HFFc6 (cell line): ENCODE measurements at regions not wholly inside any gene's neighbourhood (a gene's known extent, or its start where the extent isn't known, plus 50 kb on each side); places are given as distances from the start of the nearest gene placed in this dataset.

ENCODE experiments used
- DNase-seq: peaks from one replicate; pipeline ENCODE4 v3.0.0-alpha.2; 2018
- H3K27ac Mint-ChIP-seq: 2 replicates; pipeline ENCODE4 v1.8.0; 2020; ENCODE audit warnings: mild to moderate bottlenecking, mixed read lengths
- H3K27me3 Mint-ChIP-seq: 2 replicates; pipeline ENCODE4 v1.8.0; 2021; ENCODE audit warnings: mild to moderate bottlenecking, moderate library complexity, mixed read lengths; ENCODE audit not compliant: insufficient read depth
- H3K36me3 Mint-ChIP-seq: 2 replicates; pipeline ENCODE4 v1.8.0; 2021; ENCODE audit warnings: low read depth, mixed read lengths
- H3K4me1 Mint-ChIP-seq: 2 replicates; pipeline ENCODE4 v1.8.0; 2020; ENCODE audit warnings: low read depth, mixed read lengths
- H3K4me3 Mint-ChIP-seq: 2 replicates; pipeline ENCODE4 v1.8.0; 2020; ENCODE audit warnings: mild to moderate bottlenecking, moderate library complexity, mixed read lengths
- H3K9me3 Mint-ChIP-seq: 2 replicates; pipeline ENCODE4 v1.8.0; 2020; ENCODE audit warnings: mild to moderate bottlenecking, mixed read lengths
- CTCF ChIP-seq: fragments of 200-600 bp; sonication (generic); IDR thresholded peaks from 2 replicates; pipeline ENCODE4 v1.5.0; 2021; ENCODE audit warnings: antibody characterized with exemption, mild to moderate bottlenecking

- no peaks in the 10 kb centered on the region for H3K36me3 Mint-ChIP-seq
- H3K4me3 Mint-ChIP-seq, result no peak overlapping the region
- H3K27ac Mint-ChIP-seq, result no peak overlapping the region
- no peak for TF ChIP-seq CTCF
- H3K4me1 Mint-ChIP-seq, result no peaks in the 10 kb centered on the region
- peaks cover 51% of the 10 kb centered on the region for H3K9me3 Mint-ChIP-seq
- DNase-seq, result no peak
- H3K27me3 Mint-ChIP-seq, result no peaks in the 10 kb centered on the region
These were observed 2291.1 kb downstream of the MRPL39 start for GRCh38 chr21:23316190-23316589.

GRCh38 chr21:23308741-23309140 is 2298.5 kb downstream of the MRPL39 start:
- no peak overlapping the region for H3K27ac Mint-ChIP-seq
- H3K27me3 Mint-ChIP-seq, result peaks cover 1% of the 10 kb centered on the region; the same call in 1 of the 2 replicates
- no peaks in the 10 kb centered on the region for H3K36me3 Mint-ChIP-seq
- H3K4me3 Mint-ChIP-seq, result no peak overlapping the region
- DNase-seq, result no peak
- no peak for TF ChIP-seq CTCF
- H3K4me1 Mint-ChIP-seq, result no peaks in the 10 kb centered on the region
- peaks cover 37% of the 10 kb centered on the region for H3K9me3 Mint-ChIP-seq

- peaks cover 39% of the 10 kb centered on the region for H3K9me3 Mint-ChIP-seq
These were observed 2300.2 kb downstream of the MRPL39 start for GRCh38 chr21:23307065-23307464.

GRCh38 chr21:23292292-23292691 is 2294.1 kb downstream of the NCAM2 start:
- Mint-ChIP-seq H3K4me3 (no peak overlapping the region), H3K27me3 (no peaks in the 10 kb centered on the region), H3K27ac (no peak overlapping the region), H3K9me3 (peaks cover 53% of the 10 kb centered on the region), H3K4me1 (no peaks in the 10 kb centered on the region), H3K36me3 (0 out of 2 replicates have a peak, but pooled peaks cover 3% of the 10 kb centered on the region)
- no peak for DNase-seq
- TF ChIP-seq CTCF, result no peak

More at GRCh38 chr21:23307065-23307464, 2300.2 kb downstream of the MRPL39 start:
- TF ChIP-seq CTCF, result no peak
- no peak overlapping the region for H3K27ac Mint-ChIP-seq
- peaks cover 1% of the 10 kb centered on the region; the same call in 1 of the 2 replicates for H3K27me3 Mint-ChIP-seq
- no peaks in the 10 kb centered on the region for H3K4me1 Mint-ChIP-seq
- no peak overlapping the region for H3K4me3 Mint-ChIP-seq
- no peak for DNase-seq
- no peaks in the 10 kb centered on the region for H3K36me3 Mint-ChIP-seq

GRCh38 chr21:23281917-23282316 is 2283.7 kb downstream of the NCAM2 start:
- Mint-ChIP-seq H3K27me3 (no peaks in the 10 kb centered on the region), H3K9me3 (peaks cover 40% of the 10 kb centered on the region), H3K4me1 (no peaks in the 10 kb centered on the region), H3K36me3 (no peaks in the 10 kb centered on the region), H3K4me3 (no peak overlapping the region), H3K27ac (no peak overlapping the region)
- TF ChIP-seq CTCF, result no peak
- no peak for DNase-seq

GRCh38 chr21:23249760-23250159 is 2251.6 kb downstream of the NCAM2 start:
- H3K4me1 Mint-ChIP-seq, result no peaks in the 10 kb centered on the region
- H3K9me3 Mint-ChIP-seq, result peaks cover 26% of the 10 kb centered on the region
- no peaks in the 10 kb centered on the region for H3K27me3 Mint-ChIP-seq
- no peak overlapping the region for H3K4me3 Mint-ChIP-seq
- TF ChIP-seq CTCF, result no peak
- no peaks in the 10 kb centered on the region; the same call in 1 of the 2 replicates for H3K36me3 Mint-ChIP-seq
- no peak for DNase-seq
- no peak overlapping the region for H3K27ac Mint-ChIP-seq
